ENCODE measurements at regions not wholly inside any gene's neighbourhood (a gene's known extent, or its start where the extent isn't known, plus 50 kb on each side); places are given as distances from the start of the nearest gene placed in this dataset.
A peak's percentile ranks its signal among the peaks of the same experiment; 100 is the strongest.

DNA sequence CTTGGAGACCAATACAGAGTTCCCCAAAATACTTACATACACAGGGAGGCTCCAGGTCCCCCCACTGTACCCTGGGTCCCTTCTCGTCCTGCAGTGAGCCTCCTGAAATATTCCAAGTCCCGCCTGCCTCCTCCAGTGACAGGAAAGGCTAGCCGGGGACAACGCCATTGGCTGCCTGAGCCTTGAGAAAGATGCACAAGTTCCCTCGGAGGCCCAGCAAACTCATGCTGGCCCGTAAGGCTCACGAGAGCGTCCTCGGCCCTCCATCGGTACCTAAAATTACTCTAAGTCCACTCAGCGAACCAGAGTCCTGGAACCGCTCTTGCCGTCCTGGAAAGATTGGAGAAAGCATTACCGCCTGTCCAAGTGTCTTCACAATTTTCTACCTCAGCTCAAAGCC lies 228.6 kb downstream of the ADAM29 start:
- no peak for DNase-seq
- Mint-ChIP-seq H3K27me3 (no peaks in the 10 kb centered on the region), H3K4me1 (no peaks in the 10 kb centered on the region), H3K9me3 (peaks cover 0 to 7% (median 4%) of the 10 kb centered on the region in 7 donors), H3K27ac (no peak overlapping the region), H3K4me3 (no peak overlapping the region), H3K36me3 (no peaks in the 10 kb centered on the region)
- no peak for ATAC-seq (ENCODE audit: low read depth in 2 of 2)

DNA sequence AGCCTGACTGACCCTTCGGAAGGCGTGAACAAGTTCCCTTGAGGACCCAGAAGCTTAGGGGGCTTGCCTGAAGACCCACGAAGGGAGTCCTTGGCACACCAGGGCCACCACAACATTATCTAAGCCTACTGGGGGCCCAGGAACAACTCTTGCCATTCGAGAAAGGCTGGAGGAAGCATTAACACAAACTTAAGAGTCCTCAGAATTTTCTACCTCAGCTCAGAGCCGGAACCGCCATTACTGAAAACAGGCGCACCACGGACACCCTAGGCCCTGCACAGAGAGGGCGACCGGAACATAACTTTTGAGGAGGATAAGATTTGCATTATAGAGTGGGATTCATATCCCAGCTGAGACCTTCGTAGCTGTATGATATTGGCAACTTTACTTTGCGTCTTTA lies 229.1 kb downstream of the ADAM29 start:
- peaks cover 0 to 7% (median 4%) of the 10 kb centered on the region in 7 donors for H3K9me3 Mint-ChIP-seq
- H3K36me3 Mint-ChIP-seq: no peaks in the 10 kb centered on the region
- ATAC-seq (ENCODE audit: low read depth in 2 of 2): no peak
- DNase-seq: no peak
- no peak overlapping the region for H3K4me3 Mint-ChIP-seq
- no peak overlapping the region for H3K27ac Mint-ChIP-seq
- no peaks in the 10 kb centered on the region for H3K27me3 Mint-ChIP-seq
- H3K4me1 Mint-ChIP-seq: no peaks in the 10 kb centered on the region

DNA sequence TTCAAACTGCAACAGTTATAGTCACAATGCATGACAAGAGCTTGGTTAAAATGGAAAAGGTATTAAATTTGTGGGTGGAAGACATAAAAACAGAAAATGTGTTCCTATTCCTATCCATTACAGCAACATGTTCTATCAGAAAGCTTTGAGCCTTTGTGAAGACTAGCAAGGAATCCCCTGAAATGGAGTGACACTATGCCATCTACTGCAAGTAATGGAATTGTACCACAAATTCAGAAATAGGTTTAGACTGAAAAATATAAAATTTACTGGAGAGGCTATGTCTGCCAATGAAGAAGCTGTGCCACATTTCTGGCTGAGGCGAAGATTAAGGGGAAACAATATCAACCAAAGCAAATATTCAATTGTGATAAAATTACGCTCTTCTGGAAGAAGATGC lies 247.9 kb downstream of the ADAM29 start:
- no peaks in the 10 kb centered on the region for H3K4me1 Mint-ChIP-seq
- no peaks in the 10 kb centered on the region for H3K36me3 Mint-ChIP-seq
- H3K4me3 Mint-ChIP-seq: no peak overlapping the region
- no peaks in the 10 kb centered on the region for H3K27me3 Mint-ChIP-seq
- H3K9me3 Mint-ChIP-seq: peaks cover 0 to 8% (median 0%) of the 10 kb centered on the region in 7 donors
- no peak for ATAC-seq (ENCODE audit: low read depth in 2 of 2)
- H3K27ac Mint-ChIP-seq: no peak overlapping the region
- no peak for DNase-seq

DNA sequence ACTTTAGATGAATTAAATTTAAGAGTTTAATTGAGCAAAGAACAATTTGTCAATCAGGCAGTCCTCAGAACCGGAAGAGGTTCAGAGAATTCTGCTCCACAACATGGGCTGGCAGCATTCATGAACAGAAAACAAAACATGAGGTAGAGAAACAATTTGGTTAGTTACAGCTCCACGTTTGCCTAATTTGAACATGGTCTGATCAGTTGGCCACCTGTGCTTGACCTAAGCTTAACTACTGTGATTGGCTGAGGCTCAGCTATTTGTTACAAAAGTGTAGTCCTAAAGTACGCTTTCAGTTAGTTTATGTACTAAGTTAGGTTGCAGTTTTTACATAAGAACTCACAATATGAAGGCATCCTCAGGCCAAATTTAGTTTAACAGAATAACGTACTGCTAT lies 258.6 kb downstream of the ADAM29 start:
- H3K27ac Mint-ChIP-seq: no peak overlapping the region
- H3K4me3 Mint-ChIP-seq: no peak overlapping the region
- no peak for DNase-seq
- ATAC-seq (ENCODE audit: low read depth in 2 of 2): no peak
- peaks cover 0 to 12% (median 3%) of the 10 kb centered on the region in 7 donors for H3K9me3 Mint-ChIP-seq
- H3K27me3 Mint-ChIP-seq: no peaks in the 10 kb centered on the region
- peaks cover 0 to 2% (median 0%) of the 10 kb centered on the region in 3 donors for H3K4me1 Mint-ChIP-seq
- no peaks in the 10 kb centered on the region for H3K36me3 Mint-ChIP-seq

DNA sequence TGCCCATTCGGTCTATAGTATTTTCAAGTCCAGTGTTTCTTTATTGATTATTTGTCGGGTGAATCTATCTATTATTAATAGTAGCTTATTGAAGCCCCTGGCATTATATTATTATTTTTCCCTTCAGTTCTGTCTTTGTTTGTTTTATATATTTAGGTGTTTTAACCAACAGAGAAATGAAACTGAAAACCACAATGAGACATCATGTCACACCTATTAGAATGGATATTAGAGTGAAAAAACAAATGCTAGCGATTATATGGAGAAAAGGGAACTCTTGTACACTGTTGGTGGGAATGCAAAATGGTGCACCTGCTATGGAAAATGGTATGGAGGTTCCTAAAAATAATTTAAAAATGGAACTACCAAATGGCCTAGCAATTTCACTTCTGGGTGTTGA lies 272.5 kb downstream of the ADAM29 start:
- H3K9me3 Mint-ChIP-seq: peaks cover 0 to 6% (median 3%) of the 10 kb centered on the region in 7 donors

DNA sequence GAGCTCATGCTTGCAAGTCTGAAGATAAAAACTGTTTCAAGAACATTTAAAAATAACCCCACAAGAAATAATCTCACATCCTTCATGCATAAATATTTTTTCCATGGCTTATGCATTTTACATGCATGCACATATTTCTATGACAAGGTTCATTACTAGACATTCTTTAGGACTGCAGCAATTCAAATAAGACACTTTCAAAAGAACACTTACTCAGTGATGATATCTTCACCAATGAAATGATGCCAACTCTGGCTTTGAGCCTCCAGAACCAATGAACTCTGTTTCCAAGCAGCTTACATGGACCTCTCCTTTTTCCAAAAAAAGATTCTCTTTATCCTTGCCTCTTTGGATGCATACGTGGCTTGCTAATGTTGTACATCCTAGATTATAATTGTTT lies 279.9 kb downstream of the ADAM29 start:
- H3K27me3 Mint-ChIP-seq: no peaks in the 10 kb centered on the region
- H3K4me1 Mint-ChIP-seq: peaks cover 0 to 5% (median 0%) of the 10 kb centered on the region in 3 donors
- H3K9me3 Mint-ChIP-seq: no peaks in the 10 kb centered on the region
- DNase-seq: no peak
- H3K4me3 Mint-ChIP-seq: no peak overlapping the region
- H3K36me3 Mint-ChIP-seq: no peaks in the 10 kb centered on the region
- no peak for ATAC-seq (ENCODE audit: low read depth in 2 of 2)
- H3K27ac Mint-ChIP-seq: no peak overlapping the region

More for the DNA sequence above, 272.5 kb downstream of the ADAM29 start:
- no peak for DNase-seq
- Mint-ChIP-seq H3K4me1 (peaks cover 0 to 5% (median 0%) of the 10 kb centered on the region in 3 donors), H3K4me3 (no peak overlapping the region), H3K27ac (no peak overlapping the region), H3K36me3 (no peaks in the 10 kb centered on the region), H3K27me3 (no peaks in the 10 kb centered on the region)
- no peak for ATAC-seq (ENCODE audit: low read depth in 2 of 2)

DNA sequence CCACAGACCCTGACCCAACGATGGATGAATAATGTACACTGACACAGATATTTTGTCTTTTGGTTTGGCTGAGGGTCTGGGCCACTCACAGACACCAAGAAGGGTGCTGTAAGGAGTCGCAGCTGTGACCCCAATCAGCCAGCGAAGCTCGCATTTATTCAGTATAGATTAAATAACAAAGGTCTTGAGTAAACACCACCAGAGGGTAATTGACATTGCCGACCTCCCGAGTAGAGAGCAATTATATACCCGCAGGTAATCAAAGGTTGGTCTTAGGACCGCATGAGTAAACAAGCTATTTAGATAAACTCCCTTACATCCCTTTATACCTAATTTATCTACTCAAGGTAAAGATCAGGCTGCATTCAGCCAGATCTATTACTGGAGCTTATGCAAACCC lies 297.1 kb downstream of the ADAM29 start:
- H3K9me3 Mint-ChIP-seq: peaks cover 4 to 28% (median 12%) of the 10 kb centered on the region in 7 donors
- DNase-seq (no peak), ATAC-seq (ENCODE audit: low read depth in 2 of 2) (no peak)
- no peak overlapping the region for H3K4me3 Mint-ChIP-seq
- H3K27me3 Mint-ChIP-seq: no peaks in the 10 kb centered on the region
- no peaks in the 10 kb centered on the region for H3K36me3 Mint-ChIP-seq
- no peaks in the 10 kb centered on the region for H3K4me1 Mint-ChIP-seq
- no peak overlapping the region for H3K27ac Mint-ChIP-seq

DNA sequence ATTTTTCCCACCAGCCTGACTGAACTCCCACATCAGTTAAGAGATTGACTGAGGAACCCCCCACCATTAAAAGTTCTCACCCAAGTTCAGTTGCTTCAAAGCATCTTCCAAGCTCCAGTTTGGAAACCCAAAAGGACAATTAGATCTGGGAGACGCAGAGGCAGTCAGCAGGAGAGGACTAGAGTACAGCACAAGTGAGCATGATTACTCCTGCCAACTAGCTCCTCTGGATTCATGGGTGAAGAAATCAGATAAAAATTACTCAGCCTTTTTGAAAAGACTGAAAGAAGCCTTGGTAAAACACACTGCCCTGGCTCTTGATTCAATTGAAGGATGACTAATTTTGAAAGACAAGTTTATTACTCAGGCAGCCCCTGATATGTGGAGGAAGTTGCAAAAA lies 297.5 kb downstream of the ADAM29 start:
- DNase-seq (no peak), ATAC-seq (ENCODE audit: low read depth in 2 of 2) (no peak)
- Mint-ChIP-seq H3K27ac (no peak overlapping the region), H3K36me3 (no peaks in the 10 kb centered on the region), H3K27me3 (no peaks in the 10 kb centered on the region), H3K9me3 (peaks cover 4 to 28% (median 12%) of the 10 kb centered on the region in 7 donors), H3K4me3 (no peak overlapping the region), H3K4me1 (no peaks in the 10 kb centered on the region)

DNA sequence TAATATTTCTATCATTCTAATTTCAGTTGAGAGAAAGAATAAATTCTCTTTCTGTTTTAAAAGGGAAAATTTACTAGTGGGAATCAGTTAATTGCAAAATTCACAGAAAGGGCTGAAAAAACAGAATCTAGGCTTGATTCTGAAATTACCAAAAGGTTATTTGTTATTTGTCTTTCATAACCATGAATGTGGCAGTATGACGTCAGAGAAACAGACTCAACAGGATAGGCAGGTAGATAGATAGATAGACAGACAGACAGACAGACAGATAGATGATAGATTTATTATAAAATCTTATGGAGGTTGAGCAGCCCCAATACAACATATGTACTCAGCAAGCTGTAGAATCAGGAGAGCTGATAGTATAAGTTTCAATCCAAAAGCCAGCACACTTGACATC lies 311.0 kb downstream of the ADAM29 start:
- H3K27me3 Mint-ChIP-seq: no peaks in the 10 kb centered on the region
- H3K4me1 Mint-ChIP-seq: no peaks in the 10 kb centered on the region
- ATAC-seq (ENCODE audit: low read depth in 2 of 2): no peak
- no peak for DNase-seq
- no peak overlapping the region for H3K4me3 Mint-ChIP-seq
- H3K27ac Mint-ChIP-seq: peak overlapping the region in 1 of 6 donors; percentile 52
- H3K36me3 Mint-ChIP-seq: no peaks in the 10 kb centered on the region
- H3K9me3 Mint-ChIP-seq: no peaks in the 10 kb centered on the region

DNA sequence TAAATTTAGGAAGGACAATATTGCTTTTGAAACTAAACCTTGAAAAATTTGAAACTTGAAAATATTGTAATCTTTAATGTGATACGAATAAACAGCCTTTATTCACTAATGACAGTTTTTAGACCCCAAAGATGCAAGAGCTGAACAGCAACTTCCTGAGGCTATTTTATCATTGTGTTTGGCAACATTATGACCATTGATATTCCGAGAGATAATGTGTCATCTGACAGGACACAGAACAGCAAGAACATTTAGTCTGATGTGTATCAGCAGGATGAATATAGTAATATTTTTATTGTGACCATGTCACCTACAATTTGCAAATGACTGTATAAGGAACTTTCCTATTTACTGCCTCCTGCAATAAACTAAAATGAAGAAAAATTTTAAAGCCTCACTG lies 316.0 kb downstream of the ADAM29 start:
- H3K4me3 Mint-ChIP-seq: no peak overlapping the region
- DNase-seq (no peak), ATAC-seq (ENCODE audit: low read depth in 2 of 2) (no peak)
- no peaks in the 10 kb centered on the region for H3K9me3 Mint-ChIP-seq
- no peaks in the 10 kb centered on the region for H3K36me3 Mint-ChIP-seq
- no peaks in the 10 kb centered on the region for H3K27me3 Mint-ChIP-seq
- H3K27ac Mint-ChIP-seq: no peak overlapping the region
- no peaks in the 10 kb centered on the region for H3K4me1 Mint-ChIP-seq

DNA sequence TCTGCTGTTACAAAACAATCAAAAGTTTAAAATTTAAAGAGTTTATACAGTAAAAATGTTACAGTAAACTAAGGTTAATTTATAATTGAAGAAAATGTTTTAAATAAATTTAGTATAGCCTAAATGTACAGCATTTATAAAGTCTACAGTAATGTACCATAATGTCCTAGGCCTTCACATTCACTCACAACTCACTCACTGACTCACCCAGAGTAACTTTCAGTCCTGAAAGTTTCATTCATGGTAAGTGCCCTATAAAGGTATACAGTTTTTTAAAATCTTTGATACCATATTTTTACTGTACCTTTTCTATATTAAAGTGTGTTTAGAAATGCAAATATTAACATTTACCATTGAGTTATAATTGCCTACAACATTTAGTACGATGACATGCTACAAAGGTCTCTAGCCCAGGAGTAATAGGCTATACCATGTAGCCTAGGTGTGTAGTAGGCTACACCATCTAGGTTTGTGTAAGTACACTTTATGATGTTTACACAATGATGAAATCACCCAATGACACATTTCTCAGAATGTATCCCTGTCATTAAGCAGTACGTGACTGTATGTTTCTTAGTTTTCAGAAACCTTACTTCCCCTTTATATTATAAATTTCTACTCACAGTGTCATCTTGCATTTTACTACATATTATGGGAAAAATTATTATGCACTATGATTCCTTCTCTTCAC lies 320.8 kb downstream of the ADAM29 start:
- Mint-ChIP-seq H3K27me3 (no peaks in the 10 kb centered on the region), H3K27ac (no peak overlapping the region), H3K36me3 (no peaks in the 10 kb centered on the region), H3K9me3 (no peaks in the 10 kb centered on the region), H3K4me3 (no peak overlapping the region), H3K4me1 (no peaks in the 10 kb centered on the region)
- ATAC-seq (ENCODE audit: low read depth in 2 of 2) (no peak), DNase-seq (no peak)

DNA sequence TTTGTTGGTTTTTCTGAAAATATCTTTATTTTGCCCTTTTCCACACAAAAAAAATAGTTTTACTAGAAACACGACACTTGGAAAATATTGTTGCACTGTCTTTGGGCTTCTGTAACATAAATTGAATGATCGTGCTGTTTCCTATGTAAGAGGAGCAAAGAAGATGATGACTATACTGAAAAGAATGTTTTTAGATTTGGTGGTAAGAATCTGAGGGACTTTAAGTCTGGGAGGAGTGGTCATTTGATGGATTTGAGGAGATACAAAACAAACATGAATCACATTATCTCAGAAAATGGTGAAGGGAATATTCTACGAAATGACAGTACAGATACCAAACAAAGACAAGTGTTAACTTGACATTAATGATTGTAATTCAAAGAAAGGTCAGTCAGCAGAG lies 328.8 kb downstream of the ADAM29 start:
- Mint-ChIP-seq H3K4me3 (no peak overlapping the region), H3K27me3 (no peaks in the 10 kb centered on the region), H3K27ac (no peak overlapping the region), H3K4me1 (no peaks in the 10 kb centered on the region), H3K36me3 (no peaks in the 10 kb centered on the region), H3K9me3 (peaks cover 0 to 17% (median 2%) of the 10 kb centered on the region in 7 donors)
- DNase-seq (no peak), ATAC-seq (ENCODE audit: low read depth in 2 of 2) (no peak)

DNA sequence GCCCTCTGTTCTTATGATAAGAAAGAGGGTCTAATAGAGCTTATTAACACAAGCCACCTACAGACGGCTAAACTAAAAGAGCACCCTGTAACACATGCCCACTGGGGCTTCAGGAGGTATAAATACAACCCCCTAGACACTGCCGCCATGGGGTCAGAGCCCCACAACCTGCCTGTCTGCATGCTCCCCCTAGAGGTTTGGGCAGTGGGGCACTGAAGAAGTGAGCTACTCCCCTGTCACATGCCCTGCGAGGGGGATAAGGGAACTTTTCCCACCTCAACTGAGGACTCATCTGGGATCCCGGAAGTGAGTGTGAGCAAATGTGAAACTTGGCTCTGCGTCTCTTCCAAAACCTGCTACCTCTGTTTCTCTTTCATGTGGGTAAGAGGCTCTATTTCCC lies 334.5 kb downstream of the ADAM29 start:
- DNase-seq: no peak
- no peaks in the 10 kb centered on the region for H3K27me3 Mint-ChIP-seq
- H3K9me3 Mint-ChIP-seq: peaks cover 0 to 7% (median 0%) of the 10 kb centered on the region in 7 donors
- peaks cover 0 to 3% (median 0%) of the 10 kb centered on the region in 3 donors for H3K4me1 Mint-ChIP-seq
- no peak overlapping the region for H3K27ac Mint-ChIP-seq
- no peak overlapping the region for H3K4me3 Mint-ChIP-seq
- no peak for ATAC-seq (ENCODE audit: low read depth in 2 of 2)
- H3K36me3 Mint-ChIP-seq: no peaks in the 10 kb centered on the region

DNA sequence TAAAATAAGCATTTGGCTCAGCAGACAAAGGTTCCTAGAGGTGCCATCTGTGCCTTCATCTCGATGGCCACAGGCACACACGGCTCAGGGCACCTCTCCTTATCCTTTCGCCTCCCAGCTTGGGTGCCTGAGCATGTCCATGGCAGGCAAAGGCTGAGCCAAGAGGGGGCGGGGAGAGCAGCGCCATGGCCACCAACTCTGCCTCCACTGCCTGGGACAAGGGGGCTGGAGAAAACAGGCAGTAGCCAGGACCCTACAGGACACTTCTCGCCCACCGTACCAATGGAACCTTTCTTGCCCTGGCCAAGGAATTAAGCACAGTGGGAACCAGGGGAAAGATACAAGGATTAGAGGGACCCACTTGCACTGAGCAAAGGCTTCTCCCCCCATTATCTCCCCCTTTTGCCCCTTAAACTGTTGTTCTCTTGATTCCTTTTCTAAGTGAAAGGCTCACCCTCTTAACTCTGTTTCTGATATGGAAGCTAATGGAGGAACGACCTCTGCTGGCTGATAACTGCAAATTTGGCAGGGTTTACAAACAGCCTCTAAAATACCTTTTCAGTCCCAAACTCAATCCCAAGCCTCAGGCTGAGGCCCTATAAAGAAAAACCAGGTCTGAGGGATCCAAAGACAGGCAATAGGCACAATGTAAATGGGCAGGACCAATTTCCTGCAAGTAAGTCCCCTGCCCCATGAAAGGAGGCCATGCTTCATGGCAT lies 335.2 kb downstream of the ADAM29 start:
- Mint-ChIP-seq H3K4me1 (peaks cover 0 to 3% (median 0%) of the 10 kb centered on the region in 3 donors), H3K36me3 (no peaks in the 10 kb centered on the region), H3K4me3 (no peak overlapping the region), H3K27me3 (no peaks in the 10 kb centered on the region), H3K27ac (peak overlapping the region in 1 of 6 donors; percentile 61), H3K9me3 (peaks cover 0 to 7% (median 0%) of the 10 kb centered on the region in 7 donors)
- no peak for DNase-seq
- ATAC-seq (ENCODE audit: low read depth in 2 of 2): no peak

Data from naive B cell (primary cell).